ENCODE measurements at regions not wholly inside any gene's neighbourhood (a gene's known extent, or its start where the extent isn't known, plus 50 kb on each side); places are given as distances from the start of the nearest gene placed in this dataset.

DNA sequence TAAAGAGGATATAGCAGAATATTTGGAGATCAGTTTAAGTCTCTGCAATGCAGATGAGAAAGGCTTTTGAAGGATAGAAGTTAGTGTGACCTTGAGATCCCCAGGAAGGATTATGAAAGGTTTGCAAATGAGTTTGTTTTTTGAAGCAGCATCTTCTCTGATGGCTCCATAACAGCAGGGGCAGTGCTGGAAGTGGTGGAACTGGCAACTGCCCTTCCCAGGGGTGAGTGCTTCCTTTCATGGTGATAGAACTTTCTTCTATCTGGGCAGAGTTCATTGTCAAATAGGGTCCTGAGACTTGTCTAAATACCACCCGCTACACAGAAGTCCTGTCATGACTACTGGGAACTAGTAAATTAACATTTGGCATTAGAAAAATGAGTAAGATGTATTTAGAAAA, 314.2 kb upstream of the MCTP2 start:
- Histone ChIP-seq H3K27ac (no peak overlapping the region), H3K27me3 (no peaks in the 10 kb centered on the region), H3K9me3 (no peaks in the 10 kb centered on the region), H3K4me1 (ENCODE audit: control insufficient read depth in 1 of 2, insufficient read depth in 1 of 2, low read depth in 1 of 2, low read length in 1 of 2) (no peaks in the 10 kb centered on the region), H3K36me3 (no peaks in the 10 kb centered on the region), H3K4me3 (ENCODE audit: low read depth in 1 of 2, low read length in 1 of 2) (no peak overlapping the region)
- TF ChIP-seq, protein P1, sequence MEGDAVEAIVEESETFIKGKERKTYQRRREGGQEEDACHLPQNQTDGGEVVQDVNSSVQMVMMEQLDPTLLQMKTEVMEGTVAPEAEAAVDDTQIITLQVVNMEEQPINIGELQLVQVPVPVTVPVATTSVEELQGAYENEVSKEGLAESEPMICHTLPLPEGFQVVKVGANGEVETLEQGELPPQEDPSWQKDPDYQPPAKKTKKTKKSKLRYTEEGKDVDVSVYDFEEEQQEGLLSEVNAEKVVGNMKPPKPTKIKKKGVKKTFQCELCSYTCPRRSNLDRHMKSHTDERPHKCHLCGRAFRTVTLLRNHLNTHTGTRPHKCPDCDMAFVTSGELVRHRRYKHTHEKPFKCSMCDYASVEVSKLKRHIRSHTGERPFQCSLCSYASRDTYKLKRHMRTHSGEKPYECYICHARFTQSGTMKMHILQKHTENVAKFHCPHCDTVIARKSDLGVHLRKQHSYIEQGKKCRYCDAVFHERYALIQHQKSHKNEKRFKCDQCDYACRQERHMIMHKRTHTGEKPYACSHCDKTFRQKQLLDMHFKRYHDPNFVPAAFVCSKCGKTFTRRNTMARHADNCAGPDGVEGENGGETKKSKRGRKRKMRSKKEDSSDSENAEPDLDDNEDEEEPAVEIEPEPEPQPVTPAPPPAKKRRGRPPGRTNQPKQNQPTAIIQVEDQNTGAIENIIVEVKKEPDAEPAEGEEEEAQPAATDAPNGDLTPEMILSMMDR (IDR thresholded peaks at IDR 0.05) = no peak

DNA sequence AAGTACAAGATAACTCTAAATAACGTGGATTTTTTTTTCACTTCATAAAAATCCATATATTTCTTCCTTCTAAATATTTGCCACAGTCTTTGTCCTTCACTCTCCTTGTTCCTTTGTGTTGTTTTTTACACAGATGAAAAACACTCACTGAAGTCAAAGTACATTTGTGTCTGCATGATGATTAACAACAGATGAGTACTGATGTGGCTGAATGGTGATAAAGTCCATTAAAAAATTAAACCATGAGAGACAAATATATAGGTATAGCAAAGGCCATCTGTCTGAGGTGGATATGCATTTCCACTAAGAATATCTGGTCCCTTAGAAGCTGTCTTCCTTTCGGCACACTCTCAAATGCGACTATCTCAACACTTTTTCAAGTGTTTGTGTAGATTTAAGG, 317.5 kb upstream of the MCTP2 start:
- TF ChIP-seq, protein P1 (IDR thresholded peaks at IDR 0.05) = no peak
- H3K27ac ChIP-seq = no peak overlapping the region
- H3K36me3 ChIP-seq = no peaks in the 10 kb centered on the region
- no peaks in the 10 kb centered on the region for H3K4me1 ChIP-seq (ENCODE audit: control insufficient read depth in 1 of 2, insufficient read depth in 1 of 2, low read depth in 1 of 2, low read length in 1 of 2)
- H3K9me3 ChIP-seq = no peaks in the 10 kb centered on the region
- no peak overlapping the region for H3K4me3 ChIP-seq (ENCODE audit: low read depth in 1 of 2, low read length in 1 of 2)
- H3K27me3 ChIP-seq = no peaks in the 10 kb centered on the region

DNA sequence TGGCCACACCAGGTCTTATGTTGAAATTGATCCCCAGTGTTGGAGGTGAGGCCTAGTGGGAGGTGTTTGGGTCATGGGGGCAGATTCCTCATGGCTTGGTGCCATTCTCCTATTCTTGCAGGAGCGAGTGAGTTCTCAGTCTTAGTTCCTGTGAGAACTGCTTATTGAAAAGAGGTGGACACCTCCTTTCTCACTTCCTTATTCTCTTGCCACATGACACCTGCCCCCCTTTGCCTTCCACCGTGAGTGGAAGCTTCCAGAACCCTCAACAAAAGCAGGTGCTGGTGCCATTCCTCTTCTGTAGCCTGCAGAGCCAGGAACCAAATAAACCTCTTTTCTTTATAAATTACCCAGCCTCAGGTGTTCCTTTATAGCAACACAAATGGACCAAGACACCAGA, 318.1 kb upstream of the MCTP2 start:
- TF ChIP-seq, protein P1 (IDR thresholded peaks at IDR 0.05) = no peak
- H3K4me1 ChIP-seq (ENCODE audit: control insufficient read depth in 1 of 2, insufficient read depth in 1 of 2, low read depth in 1 of 2, low read length in 1 of 2) = no peaks in the 10 kb centered on the region
- H3K27ac ChIP-seq = no peak overlapping the region
- H3K4me3 ChIP-seq (ENCODE audit: low read depth in 1 of 2, low read length in 1 of 2) = no peak overlapping the region
- H3K27me3 ChIP-seq = no peaks in the 10 kb centered on the region
- H3K9me3 ChIP-seq = no peaks in the 10 kb centered on the region
- no peaks in the 10 kb centered on the region for H3K36me3 ChIP-seq

DNA sequence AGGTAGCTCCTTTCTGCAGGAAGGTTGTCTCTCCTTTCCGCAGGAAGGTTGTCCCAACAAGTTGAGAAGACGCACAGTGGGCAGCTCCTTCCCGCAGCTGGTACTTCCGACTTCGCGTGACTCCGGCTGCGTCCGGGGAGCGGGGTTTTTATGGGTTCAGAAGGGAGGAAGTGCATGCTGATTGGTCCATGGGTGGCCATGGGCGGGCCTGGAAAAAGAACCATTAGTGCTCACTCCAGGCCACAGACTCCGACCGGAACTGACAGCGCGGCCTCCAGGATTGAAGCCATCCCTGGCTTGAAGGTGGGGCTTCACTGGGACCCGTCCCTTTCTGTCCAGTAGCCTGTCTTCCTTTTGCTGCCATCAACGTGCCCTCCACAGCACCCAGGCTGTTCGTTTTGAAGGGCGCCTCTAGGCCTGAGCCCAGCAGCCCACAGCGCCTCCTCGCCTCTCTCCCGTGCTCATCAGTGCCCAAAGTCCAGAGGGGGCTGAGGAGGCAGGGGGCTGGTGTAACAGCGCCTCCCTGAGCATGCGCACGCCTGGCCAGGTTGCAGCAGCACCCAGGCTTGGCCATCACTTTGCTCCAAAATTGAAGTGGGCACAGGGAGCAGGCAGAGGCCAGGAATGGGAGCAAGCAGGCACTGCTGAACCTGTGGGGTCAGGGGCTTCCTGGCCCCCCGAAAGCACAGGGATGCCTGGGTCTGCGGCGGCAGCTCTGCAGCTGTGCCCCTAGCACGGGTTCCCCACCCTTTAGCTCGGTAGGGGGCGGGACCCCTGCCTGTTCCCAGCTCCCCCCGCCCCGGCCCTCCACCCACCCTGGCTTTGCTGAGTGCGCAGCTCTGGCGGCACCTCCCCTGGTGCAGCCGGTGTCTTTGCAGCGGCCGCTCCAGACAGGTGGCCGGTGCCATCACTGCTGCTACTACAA, 330.6 kb upstream of the MCTP2 start:
- Histone ChIP-seq H3K27me3 (no peaks in the 10 kb centered on the region), H3K27ac (no peak overlapping the region), H3K4me1 (ENCODE audit: control insufficient read depth in 1 of 2, insufficient read depth in 1 of 2, low read depth in 1 of 2, low read length in 1 of 2) (no peaks in the 10 kb centered on the region), H3K4me3 (ENCODE audit: low read depth in 1 of 2, low read length in 1 of 2) (no peak overlapping the region), H3K9me3 (no peaks in the 10 kb centered on the region), H3K36me3 (no peaks in the 10 kb centered on the region)
- TF ChIP-seq, protein P1 (IDR thresholded peaks at IDR 0.05) = no peak

DNA sequence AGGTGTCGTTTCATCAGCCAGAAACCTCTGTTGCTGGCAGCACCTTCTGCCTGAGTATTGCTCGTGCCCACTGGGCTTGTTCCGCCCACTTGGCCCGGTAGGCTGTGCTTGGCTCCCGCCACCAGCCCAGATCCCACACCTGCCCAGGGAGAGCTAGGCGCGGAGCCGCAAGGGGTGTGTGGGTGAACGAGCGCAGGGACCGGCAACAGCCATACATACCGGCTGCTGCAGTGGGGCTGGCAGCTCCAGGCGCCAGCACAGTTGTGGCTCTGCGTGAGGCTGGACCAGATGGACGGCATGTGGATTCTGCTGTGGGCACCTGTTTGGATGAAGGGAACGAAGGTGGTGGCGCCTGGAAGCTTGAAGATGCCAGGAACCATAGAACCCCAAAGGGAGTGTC, 331.5 kb upstream of the MCTP2 start:
- Histone ChIP-seq H3K27ac (no peak overlapping the region), H3K4me3 (ENCODE audit: low read depth in 1 of 2, low read length in 1 of 2) (no peak overlapping the region), H3K27me3 (no peaks in the 10 kb centered on the region), H3K9me3 (no peaks in the 10 kb centered on the region), H3K4me1 (ENCODE audit: control insufficient read depth in 1 of 2, insufficient read depth in 1 of 2, low read depth in 1 of 2, low read length in 1 of 2) (no peaks in the 10 kb centered on the region), H3K36me3 (no peaks in the 10 kb centered on the region)
- TF ChIP-seq, protein P1 (IDR thresholded peaks at IDR 0.05) = no peak

Measured in neutrophil (primary cell).